ENCODE measurements at regions not wholly inside any gene's neighbourhood (a gene's known extent, or its start where the extent isn't known, plus 50 kb on each side); places are given as distances from the start of the nearest gene placed in this dataset.

GRCh38 chr14:76923431-76924370 is 97.5 kb downstream of the LRRC74A start:
- Mint-ChIP-seq H3K4me3 (no peak overlapping the region), H3K27ac (peak overlapping the region in 1 of 2 donors; percentile 42), H3K9me3 (no peaks in the 10 kb centered on the region), H3K27me3 (ENCODE audit: low read depth in 2 of 2) (no peaks in the 10 kb centered on the region), H3K4me1 (peaks cover 25 to 59% of the 10 kb centered on the region in 2 donors), H3K36me3 (no peaks in the 10 kb centered on the region)
- DNase-seq (no peak), ATAC-seq (no peak)
- Histone ChIP-seq H3K4me1 (ENCODE audit: control insufficient read depth, insufficient read depth, low read length) (peaks cover 53% of the 10 kb centered on the region), H3K9me3 (ENCODE audit: control insufficient read depth, insufficient read depth, low read length) (no peaks in the 10 kb centered on the region), H3K27me3 (ENCODE audit: control insufficient read depth, insufficient read depth, low read length) (no peaks in the 10 kb centered on the region), H3K4me3 (ENCODE audit: low read length) (no peak overlapping the region), H3K27ac (ENCODE audit: low read length) (no peak overlapping the region), H3K36me3 (ENCODE audit: control insufficient read depth, insufficient read depth, low read length) (no peaks in the 10 kb centered on the region)
- intact Hi-C loops (cut with micrococcal nuclease) = no loop called here
- TF ChIP-seq CTCF (IDR thresholded peaks at IDR 0.05) = no peak
- WGBS (ENCODE audit: insufficient coverage) = 88% methylated on average over 19 of the region's 22 CpGs

- intact Hi-C loops (cut with micrococcal nuclease) = no loop called here
- no peak overlapping the region for H3K4me3 Mint-ChIP-seq
- H3K36me3 Mint-ChIP-seq = no peaks in the 10 kb centered on the region
- Histone ChIP-seq H3K27ac (ENCODE audit: low read length) (no peak overlapping the region), H3K36me3 (ENCODE audit: control insufficient read depth, insufficient read depth, low read length) (no peaks in the 10 kb centered on the region), H3K9me3 (ENCODE audit: control insufficient read depth, insufficient read depth, low read length) (no peaks in the 10 kb centered on the region), H3K4me3 (ENCODE audit: low read length) (no peak overlapping the region), H3K27me3 (ENCODE audit: control insufficient read depth, insufficient read depth, low read length) (no peaks in the 10 kb centered on the region), H3K4me1 (ENCODE audit: control insufficient read depth, insufficient read depth, low read length) (peaks cover 48% of the 10 kb centered on the region)
- no peak for ATAC-seq
- peaks cover 21 to 50% of the 10 kb centered on the region in 2 donors for H3K4me1 Mint-ChIP-seq
- no peak for DNase-seq
- H3K27ac Mint-ChIP-seq = peak overlapping the region in 1 of 2 donors; percentile 83
- no peaks in the 10 kb centered on the region for H3K9me3 Mint-ChIP-seq
- 41% methylated on average over 11 of the region's 12 CpGs for WGBS (ENCODE audit: insufficient coverage)
- H3K27me3 Mint-ChIP-seq (ENCODE audit: low read depth in 2 of 2) = no peaks in the 10 kb centered on the region
- TF ChIP-seq CTCF (IDR thresholded peaks at IDR 0.05) = no peak
Observed at GRCh38 chr14:76922584-76922983, 96.4 kb downstream of the LRRC74A start.

- no peaks in the 10 kb centered on the region for H3K9me3 ChIP-seq (ENCODE audit: control insufficient read depth, insufficient read depth, low read length)
- no peaks in the 10 kb centered on the region for H3K9me3 Mint-ChIP-seq
- no peaks in the 10 kb centered on the region for H3K36me3 ChIP-seq (ENCODE audit: control insufficient read depth, insufficient read depth, low read length)
- TF ChIP-seq CTCF (IDR thresholded peaks at IDR 0.05) = no peak
- intact Hi-C loops (cut with micrococcal nuclease) = no loop called here
- DNase-seq (no peak), ATAC-seq (no peak)
- no peak overlapping the region for H3K4me3 ChIP-seq (ENCODE audit: low read length)
- 99% methylated on average over 5 of the region's 5 CpGs for WGBS (ENCODE audit: insufficient coverage)
- no peaks in the 10 kb centered on the region for H3K27me3 ChIP-seq (ENCODE audit: control insufficient read depth, insufficient read depth, low read length)
- peaks cover 16 to 46% of the 10 kb centered on the region in 2 donors for H3K4me1 Mint-ChIP-seq
- H3K27ac Mint-ChIP-seq = peak overlapping the region in 1 of 2 donors; percentile 83
- no peak overlapping the region for H3K27ac ChIP-seq (ENCODE audit: low read length)
- H3K4me1 ChIP-seq (ENCODE audit: control insufficient read depth, insufficient read depth, low read length) = peaks cover 43% of the 10 kb centered on the region
- H3K27me3 Mint-ChIP-seq (ENCODE audit: low read depth in 2 of 2) = no peaks in the 10 kb centered on the region
- no peaks in the 10 kb centered on the region for H3K36me3 Mint-ChIP-seq
- H3K4me3 Mint-ChIP-seq = no peak overlapping the region
Observed at GRCh38 chr14:76922092-76922491, 95.9 kb downstream of the LRRC74A start.
